ENCODE measurements at regions not wholly inside any gene's neighbourhood (a gene's known extent, or its start where the extent isn't known, plus 50 kb on each side); places are given as distances from the start of the nearest gene placed in this dataset.
"Not testable (repeated sequence)": the region's sequence is repeated elsewhere in the genome, so short reads cannot be mapped to it uniquely, and the experiment has no call there.

- Mint-ChIP-seq H3K9me3 (peaks cover 1% of the 10 kb centered on the region), H3K36me3 (no peaks in the 10 kb centered on the region), H3K4me1 (no peaks in the 10 kb centered on the region), H3K27me3 (no peaks in the 10 kb centered on the region), H3K27ac (no peak overlapping the region), H3K4me3 (no peak overlapping the region)
- ATAC-seq (ENCODE audit: low read depth) (no peak), DNase-seq (no peak)
- POLR2A ChIA-PET = no interaction called here
Observed at GRCh38 chr6:115441651-115442050, 619.0 kb downstream of the FRK start.

- H3K27me3 Mint-ChIP-seq = no peaks in the 10 kb centered on the region
- H3K27ac Mint-ChIP-seq = no peak overlapping the region
- H3K9me3 Mint-ChIP-seq = no peaks in the 10 kb centered on the region
- ATAC-seq (ENCODE audit: low read depth) = no peak
- no peak for DNase-seq
- POLR2A ChIA-PET = no interaction called here
- H3K36me3 Mint-ChIP-seq = no peaks in the 10 kb centered on the region
- H3K4me1 Mint-ChIP-seq = no peaks in the 10 kb centered on the region
- H3K4me3 Mint-ChIP-seq = no peak overlapping the region
Observed at GRCh38 chr6:115415378-115415777, 645.3 kb downstream of the FRK start.

GRCh38 chr6:115414916-115415315 lies 645.8 kb downstream of the FRK start:
- H3K4me3 Mint-ChIP-seq; DNase-seq; H3K27ac Mint-ChIP-seq; POLR2A ChIA-PET; H3K36me3 Mint-ChIP-seq; H3K4me1 Mint-ChIP-seq; H3K9me3 Mint-ChIP-seq; ATAC-seq (ENCODE audit: low read depth); H3K27me3 Mint-ChIP-seq: not testable (repeated sequence)

GRCh38 chr6:115411756-115412155 lies 648.9 kb downstream of the FRK start:
- H3K4me1 Mint-ChIP-seq = no peaks in the 10 kb centered on the region
- no peaks in the 10 kb centered on the region for H3K9me3 Mint-ChIP-seq
- H3K27ac Mint-ChIP-seq = no peak overlapping the region
- DNase-seq (no peak), ATAC-seq (ENCODE audit: low read depth) (no peak)
- no peaks in the 10 kb centered on the region for H3K36me3 Mint-ChIP-seq
- no peaks in the 10 kb centered on the region for H3K27me3 Mint-ChIP-seq
- no peak overlapping the region for H3K4me3 Mint-ChIP-seq
- POLR2A ChIA-PET = no interaction called here

- no peak overlapping the region for H3K4me3 Mint-ChIP-seq
- no peaks in the 10 kb centered on the region for H3K9me3 Mint-ChIP-seq
- H3K27me3 Mint-ChIP-seq = no peaks in the 10 kb centered on the region
- DNase-seq (no peak), ATAC-seq (ENCODE audit: low read depth) (no peak)
- H3K4me1 Mint-ChIP-seq = no peaks in the 10 kb centered on the region
- POLR2A ChIA-PET = no interaction called here
- H3K36me3 Mint-ChIP-seq = no peaks in the 10 kb centered on the region
- H3K27ac Mint-ChIP-seq = no peak overlapping the region
Observed at GRCh38 chr6:115404446-115404845, 656.2 kb downstream of the FRK start.

GRCh38 chr6:115398607-115399006 lies 662.1 kb downstream of the FRK start:
- Mint-ChIP-seq H3K27me3 (no peaks in the 10 kb centered on the region), H3K4me3 (no peak overlapping the region), H3K27ac (no peak overlapping the region), H3K36me3 (no peaks in the 10 kb centered on the region), H3K4me1 (no peaks in the 10 kb centered on the region), H3K9me3 (peaks cover 3% of the 10 kb centered on the region)
- no peak for DNase-seq
- POLR2A ChIA-PET = no interaction called here
- no peak for ATAC-seq (ENCODE audit: low read depth)

GRCh38 chr6:115396112-115396906 lies 664.4 kb downstream of the FRK start:
- POLR2A ChIA-PET = no interaction called here
- H3K27me3 Mint-ChIP-seq = no peaks in the 10 kb centered on the region
- no peaks in the 10 kb centered on the region for H3K36me3 Mint-ChIP-seq
- no peak overlapping the region for H3K27ac Mint-ChIP-seq
- DNase-seq = no peak
- no peaks in the 10 kb centered on the region for H3K4me1 Mint-ChIP-seq
- H3K4me3 Mint-ChIP-seq = no peak overlapping the region
- ATAC-seq (ENCODE audit: low read depth) = no peak
- H3K9me3 Mint-ChIP-seq = peaks cover 10% of the 10 kb centered on the region

GRCh38 chr6:115393821-115394220 lies 666.9 kb downstream of the FRK start:
- Mint-ChIP-seq H3K27ac (no peak overlapping the region), H3K4me3 (no peak overlapping the region), H3K4me1 (no peaks in the 10 kb centered on the region), H3K36me3 (no peaks in the 10 kb centered on the region), H3K27me3 (no peaks in the 10 kb centered on the region), H3K9me3 (peaks cover 15% of the 10 kb centered on the region)
- DNase-seq (no peak), ATAC-seq (ENCODE audit: low read depth) (no peak)
- POLR2A ChIA-PET = no interaction called here

- ATAC-seq (ENCODE audit: low read depth) (no peak), DNase-seq (no peak)
- Mint-ChIP-seq H3K36me3 (no peaks in the 10 kb centered on the region), H3K9me3 (peaks cover 15% of the 10 kb centered on the region), H3K27me3 (no peaks in the 10 kb centered on the region), H3K27ac (no peak overlapping the region), H3K4me3 (no peak overlapping the region), H3K4me1 (no peaks in the 10 kb centered on the region)
- POLR2A ChIA-PET = no interaction called here
Observed at GRCh38 chr6:115370202-115370601, 690.5 kb downstream of the FRK start.

- H3K36me3 Mint-ChIP-seq = no peaks in the 10 kb centered on the region
- H3K4me3 Mint-ChIP-seq = no peak overlapping the region
- H3K4me1 Mint-ChIP-seq = no peaks in the 10 kb centered on the region
- H3K27ac Mint-ChIP-seq = no peak overlapping the region
- POLR2A ChIA-PET = no interaction called here
- H3K9me3 Mint-ChIP-seq = peaks cover 14% of the 10 kb centered on the region
- DNase-seq (no peak), ATAC-seq (ENCODE audit: low read depth) (no peak)
- no peaks in the 10 kb centered on the region for H3K27me3 Mint-ChIP-seq
Observed at GRCh38 chr6:115365783-115366182, 694.9 kb downstream of the FRK start.

- Mint-ChIP-seq H3K36me3 (no peaks in the 10 kb centered on the region), H3K4me1 (no peaks in the 10 kb centered on the region), H3K27me3 (no peaks in the 10 kb centered on the region), H3K4me3 (no peak overlapping the region), H3K27ac (no peak overlapping the region), H3K9me3 (peaks cover 16% of the 10 kb centered on the region)
- ATAC-seq (ENCODE audit: low read depth) (no peak), DNase-seq (no peak)
- POLR2A ChIA-PET = no interaction called here
Observed at GRCh38 chr6:115363379-115363778, 697.3 kb downstream of the FRK start.

GRCh38 chr6:115362234-115362633 lies 698.5 kb downstream of the FRK start:
- no peaks in the 10 kb centered on the region for H3K27me3 Mint-ChIP-seq
- H3K4me3 Mint-ChIP-seq = no peak overlapping the region
- H3K4me1 Mint-ChIP-seq = no peaks in the 10 kb centered on the region
- no peak overlapping the region for H3K27ac Mint-ChIP-seq
- POLR2A ChIA-PET = no interaction called here
- no peaks in the 10 kb centered on the region for H3K36me3 Mint-ChIP-seq
- peaks cover 13% of the 10 kb centered on the region for H3K9me3 Mint-ChIP-seq
- DNase-seq = no peak
- ATAC-seq (ENCODE audit: low read depth) = no peak

GRCh38 chr6:115360602-115361325 lies 699.9 kb downstream of the FRK start:
- ATAC-seq (ENCODE audit: low read depth) = no peak
- DNase-seq = no peak
- no peaks in the 10 kb centered on the region for H3K36me3 Mint-ChIP-seq
- POLR2A ChIA-PET = no interaction called here
- no peaks in the 10 kb centered on the region for H3K27me3 Mint-ChIP-seq
- no peaks in the 10 kb centered on the region for H3K4me1 Mint-ChIP-seq
- H3K4me3 Mint-ChIP-seq = no peak overlapping the region
- H3K27ac Mint-ChIP-seq = no peak overlapping the region
- H3K9me3 Mint-ChIP-seq = peaks cover 9% of the 10 kb centered on the region

GRCh38 chr6:115358616-115359015 lies 702.1 kb downstream of the FRK start:
- POLR2A ChIA-PET = no interaction called here
- Mint-ChIP-seq H3K36me3 (no peaks in the 10 kb centered on the region), H3K27me3 (no peaks in the 10 kb centered on the region), H3K4me3 (no peak overlapping the region), H3K9me3 (peaks cover 6% of the 10 kb centered on the region), H3K27ac (no peak overlapping the region), H3K4me1 (no peaks in the 10 kb centered on the region)
- DNase-seq = no peak
- no peak for ATAC-seq (ENCODE audit: low read depth)
